Lower leg skin (tissue), 3 donors: ENCODE measurements at regions not wholly inside any gene's neighbourhood (a gene's known extent, or its start where the extent isn't known, plus 50 kb on each side); places are given as distances from the start of the nearest gene placed in this dataset.

Source experiments
- POLR2A ChIP-seq, 2 donors: fragments of 450-650 bp; IDR thresholded peaks; one replicate each; pipeline ENCODE4 v1.6.1; 2016 to 2017; ENCODE audit warnings: antibody characterized with exemption in 2 of 2, mild to moderate bottlenecking in 1 of 2, moderate library complexity in 1 of 2
- TF ChIP-seq, protein P1 (sequence below), 3 donors: fragments of 450-650 bp; IDR thresholded peaks; one replicate each; pipeline ENCODE4 v1.5.1; 2016; ENCODE audit warnings: antibody characterized with exemption in 3 of 3, mild to moderate bottlenecking in 3 of 3, moderate library complexity in 2 of 3

DNA sequence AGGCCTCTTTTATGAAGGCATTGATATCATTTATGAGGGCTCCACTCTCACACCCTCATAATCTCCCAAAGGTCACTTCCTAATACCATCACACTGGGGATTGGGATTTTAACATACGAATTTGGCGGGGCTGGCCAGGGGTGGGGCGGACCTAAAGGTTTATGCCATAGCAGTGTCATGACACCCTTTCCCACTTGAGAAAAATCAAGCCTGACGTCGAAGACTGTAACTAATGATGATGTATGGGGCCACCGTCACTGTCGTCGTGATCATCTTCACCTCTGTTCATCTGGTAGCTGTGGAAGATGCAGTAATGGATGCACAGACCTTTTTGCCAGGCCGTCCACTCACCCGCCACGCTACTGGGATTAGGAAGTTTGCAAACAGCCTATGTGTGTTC lies 912.1 kb downstream of the TBC1D22A start:
- TF ChIP-seq, protein P1, sequence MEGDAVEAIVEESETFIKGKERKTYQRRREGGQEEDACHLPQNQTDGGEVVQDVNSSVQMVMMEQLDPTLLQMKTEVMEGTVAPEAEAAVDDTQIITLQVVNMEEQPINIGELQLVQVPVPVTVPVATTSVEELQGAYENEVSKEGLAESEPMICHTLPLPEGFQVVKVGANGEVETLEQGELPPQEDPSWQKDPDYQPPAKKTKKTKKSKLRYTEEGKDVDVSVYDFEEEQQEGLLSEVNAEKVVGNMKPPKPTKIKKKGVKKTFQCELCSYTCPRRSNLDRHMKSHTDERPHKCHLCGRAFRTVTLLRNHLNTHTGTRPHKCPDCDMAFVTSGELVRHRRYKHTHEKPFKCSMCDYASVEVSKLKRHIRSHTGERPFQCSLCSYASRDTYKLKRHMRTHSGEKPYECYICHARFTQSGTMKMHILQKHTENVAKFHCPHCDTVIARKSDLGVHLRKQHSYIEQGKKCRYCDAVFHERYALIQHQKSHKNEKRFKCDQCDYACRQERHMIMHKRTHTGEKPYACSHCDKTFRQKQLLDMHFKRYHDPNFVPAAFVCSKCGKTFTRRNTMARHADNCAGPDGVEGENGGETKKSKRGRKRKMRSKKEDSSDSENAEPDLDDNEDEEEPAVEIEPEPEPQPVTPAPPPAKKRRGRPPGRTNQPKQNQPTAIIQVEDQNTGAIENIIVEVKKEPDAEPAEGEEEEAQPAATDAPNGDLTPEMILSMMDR (IDR thresholded peaks at IDR 0.05): no peak
- TF ChIP-seq POLR2A (IDR thresholded peaks at IDR 0.05): no peak
